ENCODE measurements at regions not wholly inside any gene's neighbourhood (a gene's known extent, or its start where the extent isn't known, plus 50 kb on each side); places are given as distances from the start of the nearest gene placed in this dataset.

DNA sequence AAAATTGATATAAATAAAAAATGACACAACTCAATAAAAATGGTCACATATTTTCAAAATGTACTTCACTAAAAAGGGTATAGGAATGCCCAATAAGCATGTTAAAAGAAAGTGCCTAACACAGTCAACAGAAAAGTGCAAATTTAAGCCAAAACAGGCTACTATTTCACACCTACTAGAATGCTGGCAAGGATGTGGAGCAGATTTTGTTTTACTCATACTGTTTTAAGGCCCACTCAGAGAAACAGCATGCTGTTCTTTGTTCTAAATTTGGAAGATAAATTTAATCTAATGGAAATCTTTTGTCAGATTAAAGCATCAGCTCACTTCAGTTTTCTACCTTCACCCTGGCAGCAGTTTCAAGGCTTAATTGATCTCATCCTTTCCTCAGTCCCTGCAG, 576.8 kb upstream of the HS3ST1 start:
- TF ChIP-seq POLR2AphosphoS5 (IDR thresholded peaks at IDR 0.05; ENCODE audit: low read depth, low read length) (no peak), TAF1 (IDR thresholded peaks at IDR 0.05; ENCODE audit: borderline replicate concordance, insufficient read depth, low read length) (no peak)
- TF ChIP-seq, protein P1, sequence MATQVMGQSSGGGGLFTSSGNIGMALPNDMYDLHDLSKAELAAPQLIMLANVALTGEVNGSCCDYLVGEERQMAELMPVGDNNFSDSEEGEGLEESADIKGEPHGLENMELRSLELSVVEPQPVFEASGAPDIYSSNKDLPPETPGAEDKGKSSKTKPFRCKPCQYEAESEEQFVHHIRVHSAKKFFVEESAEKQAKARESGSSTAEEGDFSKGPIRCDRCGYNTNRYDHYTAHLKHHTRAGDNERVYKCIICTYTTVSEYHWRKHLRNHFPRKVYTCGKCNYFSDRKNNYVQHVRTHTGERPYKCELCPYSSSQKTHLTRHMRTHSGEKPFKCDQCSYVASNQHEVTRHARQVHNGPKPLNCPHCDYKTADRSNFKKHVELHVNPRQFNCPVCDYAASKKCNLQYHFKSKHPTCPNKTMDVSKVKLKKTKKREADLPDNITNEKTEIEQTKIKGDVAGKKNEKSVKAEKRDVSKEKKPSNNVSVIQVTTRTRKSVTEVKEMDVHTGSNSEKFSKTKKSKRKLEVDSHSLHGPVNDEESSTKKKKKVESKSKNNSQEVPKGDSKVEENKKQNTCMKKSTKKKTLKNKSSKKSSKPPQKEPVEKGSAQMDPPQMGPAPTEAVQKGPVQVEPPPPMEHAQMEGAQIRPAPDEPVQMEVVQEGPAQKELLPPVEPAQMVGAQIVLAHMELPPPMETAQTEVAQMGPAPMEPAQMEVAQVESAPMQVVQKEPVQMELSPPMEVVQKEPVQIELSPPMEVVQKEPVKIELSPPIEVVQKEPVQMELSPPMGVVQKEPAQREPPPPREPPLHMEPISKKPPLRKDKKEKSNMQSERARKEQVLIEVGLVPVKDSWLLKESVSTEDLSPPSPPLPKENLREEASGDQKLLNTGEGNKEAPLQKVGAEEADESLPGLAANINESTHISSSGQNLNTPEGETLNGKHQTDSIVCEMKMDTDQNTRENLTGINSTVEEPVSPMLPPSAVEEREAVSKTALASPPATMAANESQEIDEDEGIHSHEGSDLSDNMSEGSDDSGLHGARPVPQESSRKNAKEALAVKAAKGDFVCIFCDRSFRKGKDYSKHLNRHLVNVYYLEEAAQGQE (IDR thresholded peaks at IDR 0.05; ENCODE audit: insufficient read depth in 1 of 2, low read depth in 2 of 2, low read length in 2 of 2), result no peak
